SKM-1 (cell line): ENCODE measurements at regions not wholly inside any gene's neighbourhood (a gene's known extent, or its start where the extent isn't known, plus 50 kb on each side); places are given as distances from the start of the nearest gene placed in this dataset.
"Not testable (repeated sequence)": the region's sequence is repeated elsewhere in the genome, so short reads cannot be mapped to it uniquely, and the experiment has no call there.

Experiments used
- DNase-seq: peaks from one replicate; lab custom pipeline; 2025; ENCODE audit not compliant: unreplicated experiment; lab: John Stamatoyannopoulos, UW

- DNase-seq: no peak
Observed at GRCh38 chr2:219726916-219727315, 99.5 kb downstream of the SLC4A3 start.

- no peak for DNase-seq
Observed at GRCh38 chr2:219727771-219728429, 100.5 kb downstream of the SLC4A3 start.

- no peak for DNase-seq
Observed at GRCh38 chr2:219728991-219729487, 101.6 kb downstream of the SLC4A3 start.

GRCh38 chr2:219731173-219731572 lies 103.7 kb downstream of the SLC4A3 start:
- no peak for DNase-seq

DNA sequence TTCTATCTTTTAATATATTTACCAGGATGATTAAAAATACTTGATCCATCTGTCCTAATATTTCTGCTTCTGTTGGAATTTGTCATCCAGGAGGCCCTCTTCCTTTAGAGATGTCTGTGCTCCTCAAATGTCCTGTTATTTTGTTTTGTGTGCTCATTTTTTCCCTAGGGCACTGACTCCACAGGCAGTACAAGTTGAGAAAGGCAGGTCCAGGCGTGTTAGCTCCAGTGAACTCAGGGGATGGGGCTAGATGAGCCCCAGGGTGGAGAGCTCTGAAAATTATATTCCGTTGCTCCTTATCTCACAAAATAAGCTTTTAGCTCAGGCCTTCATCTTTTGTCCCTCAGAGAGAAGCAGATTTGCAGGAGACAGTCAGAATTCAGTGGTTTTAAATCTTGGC lies 105.7 kb downstream of the SLC4A3 start:
- no peak for DNase-seq

DNA sequence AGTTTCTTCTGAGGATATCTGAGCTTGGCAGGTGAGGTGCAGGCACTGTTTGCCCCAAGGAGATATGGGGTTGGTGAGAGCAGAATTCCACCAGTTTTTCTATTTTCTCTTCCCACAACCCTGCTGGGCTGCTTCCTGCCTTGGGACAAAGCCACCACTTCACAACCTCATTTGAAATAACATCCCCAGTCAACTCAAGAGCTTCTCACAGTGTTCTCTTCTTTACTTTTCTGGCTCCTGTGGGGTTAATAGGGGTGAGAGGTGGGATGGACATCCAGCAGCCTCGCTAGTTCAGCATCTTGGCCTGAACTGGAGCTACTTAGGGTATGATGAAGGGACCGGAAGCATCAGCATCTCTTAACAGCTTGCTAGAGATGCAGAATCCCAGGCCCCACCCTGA lies 106.3 kb downstream of the SLC4A3 start:
- DNase-seq: no peak

- DNase-seq: peak; percentile 41
Observed at GRCh38 chr2:219736209-219736608, 108.8 kb downstream of the SLC4A3 start.

- no peak for DNase-seq
Observed at GRCh38 chr2:219737270-219737691, 109.9 kb downstream of the SLC4A3 start.

- no peak for DNase-seq
Observed at GRCh38 chr2:219739066-219739465, 111.6 kb downstream of the SLC4A3 start.

DNA sequence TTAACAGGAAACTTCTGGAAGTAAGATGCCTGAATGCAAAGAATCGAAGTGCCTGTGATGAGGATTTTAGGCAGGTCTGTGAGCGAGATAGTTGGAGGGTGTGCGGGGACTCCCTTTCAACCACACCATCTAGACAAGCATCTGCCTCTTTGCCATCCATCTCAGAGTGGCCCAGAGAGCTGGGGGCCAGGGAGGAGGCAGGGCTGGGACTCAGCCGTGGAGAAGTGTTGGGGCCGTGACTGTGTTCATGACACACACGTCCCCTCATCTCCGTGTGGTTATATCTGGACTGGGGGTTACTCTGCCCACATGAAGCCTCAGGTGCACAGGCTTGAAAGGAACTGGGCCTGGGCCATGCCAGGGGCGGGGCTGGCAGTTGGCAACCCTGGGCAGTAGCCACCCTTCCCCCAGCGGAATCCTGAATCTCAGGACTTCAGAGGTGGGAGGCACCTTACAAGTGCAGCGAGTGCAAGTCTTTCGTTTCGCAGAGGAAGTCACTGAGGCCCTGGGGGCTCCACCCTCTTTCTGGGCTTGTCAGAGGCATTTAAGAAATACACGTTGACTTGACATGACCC lies 112.5 kb downstream of the SLC4A3 start:
- DNase-seq: no peak

GRCh38 chr2:219743548-219743947 lies 116.1 kb downstream of the SLC4A3 start:
- no peak for DNase-seq

GRCh38 chr2:219744066-219744465 lies 116.6 kb downstream of the SLC4A3 start:
- no peak for DNase-seq

- DNase-seq: no peak
Observed at GRCh38 chr2:219744600-219744999, 117.2 kb downstream of the SLC4A3 start.

DNA sequence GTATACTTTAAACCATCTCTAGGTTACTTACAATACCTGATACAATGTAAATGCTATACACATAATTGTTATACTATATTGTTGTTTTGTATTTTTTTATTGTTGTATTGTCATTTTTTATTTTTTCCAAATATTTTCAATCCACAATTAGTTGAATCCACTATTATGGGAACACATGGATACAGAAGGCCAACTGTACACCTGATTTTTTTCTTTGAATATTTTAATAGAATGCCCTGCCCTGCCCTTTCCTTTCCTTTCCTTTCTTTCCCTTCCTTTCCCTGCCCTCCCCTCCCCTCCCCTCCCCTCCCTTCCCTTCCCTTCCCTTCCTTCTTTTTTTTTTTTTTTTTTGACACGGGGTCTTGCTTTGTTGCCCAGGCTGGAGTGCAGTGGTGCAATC lies 120.2 kb downstream of the SLC4A3 start:
- no peak for DNase-seq

DNA sequence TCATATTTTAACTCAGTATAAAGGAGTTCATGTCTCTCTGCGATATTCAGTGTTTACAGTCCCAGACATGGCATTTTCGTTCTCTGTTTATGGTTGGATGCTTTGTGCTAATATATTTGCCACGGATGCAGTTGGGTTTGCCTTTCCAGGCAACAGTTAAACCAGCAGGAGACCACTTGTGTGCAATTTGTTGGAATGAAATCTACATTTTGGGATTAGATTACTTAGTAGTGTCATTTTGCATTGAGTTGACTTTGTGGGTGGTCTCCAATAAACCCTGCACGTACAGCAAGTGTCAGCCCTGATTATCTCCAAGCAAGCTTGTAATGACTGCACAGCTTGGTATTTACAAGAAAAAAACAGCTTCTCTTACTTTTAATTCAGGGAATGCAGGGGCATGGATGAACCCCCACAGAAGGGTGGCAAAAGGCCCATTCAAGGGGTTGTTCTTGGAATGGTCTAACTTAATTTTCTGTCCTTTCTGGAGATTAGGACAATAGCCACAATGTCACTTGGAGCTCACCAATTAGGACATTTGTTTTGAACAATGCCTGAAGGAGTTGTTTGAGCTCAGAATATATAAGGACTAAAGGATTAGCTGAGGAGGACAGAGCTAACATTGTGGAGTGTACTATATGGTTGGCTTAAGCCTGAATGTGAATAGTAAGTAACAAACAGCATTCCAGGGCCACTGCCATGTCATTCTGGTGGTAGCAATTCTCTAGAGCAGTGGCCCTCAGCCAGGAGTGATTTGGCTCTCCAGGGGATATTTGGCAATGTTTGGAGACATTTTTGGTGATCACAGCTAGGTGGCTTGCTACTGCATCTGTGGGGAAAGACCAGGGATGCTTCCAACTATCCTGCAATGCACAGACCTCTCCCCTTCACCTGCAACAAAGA lies 121.5 kb downstream of the SLC4A3 start:
- no peak for DNase-seq

DNA sequence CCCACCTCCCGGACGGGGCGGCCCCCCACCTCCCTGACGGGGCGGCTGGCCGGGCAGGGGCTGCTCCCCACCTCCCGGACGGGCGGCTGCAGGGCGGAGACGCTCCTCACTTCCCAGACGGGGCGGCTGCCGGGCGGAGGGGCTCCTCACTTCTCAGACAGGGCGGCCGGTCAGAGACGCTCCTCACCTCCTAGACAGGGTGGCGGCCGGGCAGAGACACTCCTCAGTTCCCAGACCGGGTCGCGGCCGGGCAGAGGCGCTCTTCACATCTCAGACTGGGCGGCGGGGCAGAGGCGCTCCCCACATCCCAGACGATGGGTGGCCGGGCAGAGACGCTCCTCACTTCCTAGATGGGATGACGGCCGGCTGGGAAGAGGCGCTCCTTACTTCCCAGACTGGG lies 123.7 kb downstream of the SLC4A3 start:
- DNase-seq: not testable (repeated sequence)

GRCh38 chr2:219752726-219753125 lies 125.3 kb downstream of the SLC4A3 start:
- DNase-seq: no peak

GRCh38 chr2:219758907-219759680 lies 131.7 kb downstream of the SLC4A3 start:
- no peak for DNase-seq

GRCh38 chr2:219759801-219760200 lies 132.4 kb downstream of the SLC4A3 start:
- DNase-seq: no peak

DNA sequence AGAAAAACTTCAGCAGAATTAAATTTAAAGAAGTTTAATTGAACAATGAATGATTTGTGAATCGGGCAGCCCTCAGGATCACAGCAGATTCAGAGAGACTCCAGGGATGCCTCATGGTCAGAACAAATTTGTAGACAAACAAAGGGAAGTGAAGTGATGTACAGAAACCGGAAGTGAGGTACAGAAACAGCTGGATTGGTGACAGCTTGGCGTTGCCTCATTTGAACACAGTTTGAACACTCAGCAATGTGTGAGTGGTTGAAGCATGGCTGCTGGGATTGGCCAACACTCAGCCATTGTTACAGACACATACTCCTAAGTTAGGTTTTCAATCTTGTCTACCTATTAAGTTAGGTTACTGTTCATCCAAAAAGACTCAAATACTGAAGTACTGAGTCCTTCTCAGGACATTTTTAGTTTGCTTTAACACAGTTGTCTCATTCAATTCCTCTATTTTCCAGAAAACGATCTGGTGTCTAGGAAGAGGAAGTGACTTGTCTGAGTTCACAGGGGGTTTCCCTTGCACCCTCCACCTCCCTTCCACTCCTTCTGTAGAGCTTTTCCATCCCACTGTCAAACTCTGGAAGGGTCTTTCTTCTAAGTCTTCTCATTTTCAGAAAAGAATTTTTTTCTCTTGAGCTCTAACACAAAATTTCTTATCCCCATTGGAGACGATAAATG lies 137.9 kb downstream of the SLC4A3 start:
- DNase-seq: no peak
